HepG2 (cell line): ENCODE measurements at regions not wholly inside any gene's neighbourhood (a gene's known extent, or its start where the extent isn't known, plus 50 kb on each side); places are given as distances from the start of the nearest gene placed in this dataset.

Experiments used
- BCL6 ChIP-seq: IDR thresholded peaks from 2 replicates; pipeline ENCODE4 v1.6.1; 2016; ENCODE audit warnings: missing genetic modification reagents, missing compliant biosample characterization
- FOXO1 ChIP-seq: sonication (generic); formaldehyde crosslinking; IDR thresholded peaks from 2 replicates; pipeline ENCODE4 v1.4.0; 2020; ENCODE audit warnings: missing genetic modification reagents
- FOXP1 ChIP-seq, 2 experiments: fragments of 450-650 bp in 1 of 2; IDR thresholded peaks; 2 replicates each; pipeline ENCODE4 v1.6.1; 2017 to 2018; ENCODE audit warnings: antibody characterized with exemption in 1 of 2
- GATAD2A ChIP-seq: IDR thresholded peaks from 2 replicates; pipeline ENCODE4 v1.6.1; 2016
- HDAC2 ChIP-seq: sonication (generic); formaldehyde crosslinking; IDR thresholded peaks from 2 replicates; pipeline ENCODE4 v1.4.0; 2020; ENCODE audit warnings: missing genetic modification reagents
- HHEX ChIP-seq: IDR thresholded peaks from 2 replicates; pipeline ENCODE4 v1.6.1; 2016; ENCODE audit warnings: control low read depth
- ISX ChIP-seq: sonication (generic); formaldehyde crosslinking; conservative IDR thresholded peaks from 2 replicates; pipeline ENCODE4 v1.5.0; 2020; ENCODE audit warnings: missing genetic modification reagents
- MED1 ChIP-seq: sonication (generic); formaldehyde crosslinking; IDR thresholded peaks from 2 replicates; pipeline ENCODE4 v1.4.0; 2020; ENCODE audit warnings: missing genetic modification reagents
- NFIC ChIP-seq: IDR thresholded peaks from 2 replicates; pipeline ENCODE4 v1.6.1; 2012; ENCODE audit warnings: mild to moderate bottlenecking, low read length, inconsistent platforms
- NR2F2 ChIP-seq: IDR thresholded peaks from 2 replicates; pipeline ENCODE4 v1.6.1; 2012; ENCODE audit warnings: low read depth, inconsistent platforms, borderline replicate concordance
- PHF21A ChIP-seq: sonication (generic); formaldehyde crosslinking; IDR thresholded peaks from 2 replicates; pipeline ENCODE4 v1.5.0; 2020; ENCODE audit warnings: mild to moderate bottlenecking, missing genetic modification reagents
- RXRB ChIP-seq: IDR thresholded peaks from 2 replicates; pipeline ENCODE4 v1.6.1; 2016; ENCODE audit warnings: borderline replicate concordance, missing genetic modification reagents, missing compliant biosample characterization
- SOX13 ChIP-seq, 3 experiments: fragments of 450-650 bp in 1 of 3; sonication (generic) in 1 of 3; formaldehyde crosslinking in 1 of 3; IDR thresholded peaks in 2 of 3; conservative IDR thresholded peaks in 1 of 3; 2 replicates each; pipeline versions ENCODE4 v1.5.0 to v1.6.1; 2016 to 2020; ENCODE audit warnings: antibody characterized with exemption in 1 of 3, mild to moderate bottlenecking in 1 of 3, missing compliant biosample characterization in 1 of 3, missing genetic modification reagents in 1 of 3, moderate library complexity in 1 of 3
- TBX2 ChIP-seq: sonication (generic); formaldehyde crosslinking; IDR thresholded peaks from 2 replicates; pipeline ENCODE4 v1.5.0; 2020; ENCODE audit warnings: missing genetic modification reagents, mild to moderate bottlenecking, borderline replicate concordance
- ZBTB37 ChIP-seq: sonication (generic); formaldehyde crosslinking; IDR thresholded peaks from 2 replicates; pipeline ENCODE4 v1.4.0; 2020; ENCODE audit warnings: mild to moderate bottlenecking, missing genetic modification reagents
- ZNF12 ChIP-seq: sonication (generic); formaldehyde crosslinking; IDR thresholded peaks from 2 replicates; pipeline ENCODE4 v1.5.0; 2020; ENCODE audit warnings: missing genetic modification reagents
- ZNF556 ChIP-seq: sonication (generic); formaldehyde crosslinking; IDR thresholded peaks from 2 replicates; pipeline ENCODE4 v1.4.0; 2020; ENCODE audit warnings: mild to moderate bottlenecking, missing genetic modification reagents, borderline replicate concordance
- ZNF674 ChIP-seq: sonication (generic); formaldehyde crosslinking; IDR thresholded peaks from 2 replicates; pipeline ENCODE4 v1.5.0; 2020; ENCODE audit warnings: low read depth, mild to moderate bottlenecking, missing genetic modification reagents
- TF ChIP-seq, protein P1 (sequence below): IDR thresholded peaks from 2 replicates; pipeline ENCODE4 v1.6.1; 2018; ENCODE audit warnings: missing genetic modification reagents, mild to moderate bottlenecking, missing compliant biosample characterization

- TF ChIP-seq ZNF556 (CRISPR knock-in tag) (no peak; the same call in 1 of the 2 replicates), BCL6 (CRISPR knock-in tag) (peak; percentile 67; the same call in 1 of the 2 replicates), HHEX (CRISPR knock-in tag) (peak; percentile 17; the same call in 1 of the 2 replicates), FOXP1 (IDR thresholded peaks at IDR 0.05) (no peak), FOXP1 (CRISPR knock-in tag; IDR thresholded peaks at IDR 0.05) (peak; percentile 63; the same call in 1 of the 2 replicates), RXRB (CRISPR knock-in tag) (peak; percentile 47; the same call in 1 of the 2 replicates), ZNF674 (CRISPR knock-in tag) (no peak), ISX (no peak), SOX13 (IDR thresholded peaks at IDR 0.05) (no peak), SOX13 (CRISPR knock-in tag; conservative IDR thresholded peaks at IDR 0.05 in 1 of 2, IDR thresholded peaks at IDR 0.05 in 1 of 2) (peak in 1 of 2 experiments; percentile 70; a peak in 2 of 4 replicates), ZBTB37 (CRISPR knock-in tag) (no peak), FOXO1 (CRISPR knock-in tag) (peak; percentile 62; the same call in 1 of the 2 replicates), MED1 (peak; percentile 43; the same call in 1 of the 2 replicates), HDAC2 (CRISPR knock-in tag) (peak; percentile 69), NR2F2 (peak; percentile 64), PHF21A (CRISPR knock-in tag) (peak; percentile 51), NFIC (peak; percentile 77; the same call in 1 of the 2 replicates), ZNF12 (CRISPR knock-in tag) (no peak), TBX2 (CRISPR knock-in tag) (peak; percentile 68), GATAD2A (peak; percentile 86)
- TF ChIP-seq, protein P1, sequence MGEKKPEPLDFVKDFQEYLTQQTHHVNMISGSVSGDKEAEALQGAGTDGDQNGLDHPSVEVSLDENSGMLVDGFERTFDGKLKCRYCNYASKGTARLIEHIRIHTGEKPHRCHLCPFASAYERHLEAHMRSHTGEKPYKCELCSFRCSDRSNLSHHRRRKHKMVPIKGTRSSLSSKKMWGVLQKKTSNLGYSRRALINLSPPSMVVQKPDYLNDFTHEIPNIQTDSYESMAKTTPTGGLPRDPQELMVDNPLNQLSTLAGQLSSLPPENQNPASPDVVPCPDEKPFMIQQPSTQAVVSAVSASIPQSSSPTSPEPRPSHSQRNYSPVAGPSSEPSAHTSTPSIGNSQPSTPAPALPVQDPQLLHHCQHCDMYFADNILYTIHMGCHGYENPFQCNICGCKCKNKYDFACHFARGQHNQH, result no peak
These were observed 199.5 kb upstream of the PLEKHG7 start (continued) for GRCh38 chr12:92503029-92503931.
